K562 (cell line): ENCODE measurements at regions not wholly inside any gene's neighbourhood (a gene's known extent, or its start where the extent isn't known, plus 50 kb on each side); places are given as distances from the start of the nearest gene placed in this dataset.

Source experiments
- EGR1 ChIP-seq: fragments of 450-650 bp; conservative IDR thresholded peaks from 2 replicates; pipeline ENCODE4 v1.6.1; 2017; ENCODE audit warnings: mild to moderate bottlenecking
- KAT2B ChIP-seq: IDR thresholded peaks from one replicate; pipeline ENCODE4 v1.6.1; 2012; ENCODE audit warnings: low read depth, mild to moderate bottlenecking, control low read depth, inconsistent platforms, low read length, moderate library complexity
- MAFK ChIP-seq: IDR thresholded peaks from 2 replicates; pipeline ENCODE4 v1.6.1; 2011; ENCODE audit warnings: low read length, improper control_type of control experiment
- POLR2AphosphoS5 ChIP-seq: IDR thresholded peaks from 2 replicates; pipeline ENCODE4 v1.6.1; 2011; ENCODE audit warnings: mild to moderate bottlenecking, low read depth, low read length, moderate library complexity; ENCODE audit not compliant: control insufficient read depth, insufficient read depth
- SMC3 ChIP-seq: conservative IDR thresholded peaks from 2 replicates; pipeline ENCODE4 v1.6.1; 2011; ENCODE audit warnings: low read depth, low read length, improper control_type of control experiment; ENCODE audit not compliant: insufficient read depth
- TF ChIP-seq, protein P1 (sequence below): fragments of 250-450 bp; sonication (Bioruptor Pico); IDR thresholded peaks from 2 replicates; pipeline ENCODE4 v1.5.0; 2021

DNA sequence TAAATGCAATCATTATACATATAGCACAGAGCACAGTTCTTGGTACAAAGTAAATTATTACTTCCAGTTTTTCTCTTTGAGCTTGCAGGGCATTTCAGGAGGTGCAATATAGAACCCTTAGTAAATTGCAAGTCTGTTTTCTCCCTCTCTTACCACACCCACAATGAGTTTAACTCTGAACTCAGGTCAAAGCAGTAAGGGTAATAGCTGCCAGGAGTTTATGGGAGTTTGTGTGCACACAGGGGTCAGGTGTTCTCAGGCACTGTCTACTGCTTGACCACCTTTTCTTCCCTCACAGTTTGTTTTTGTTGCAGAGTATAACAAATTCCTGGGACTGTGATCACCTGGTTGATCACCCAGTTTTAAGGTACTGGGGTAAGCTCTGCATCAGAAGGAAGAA is 478.5 kb upstream of the TENM4 start:
- TF ChIP-seq, protein P1, sequence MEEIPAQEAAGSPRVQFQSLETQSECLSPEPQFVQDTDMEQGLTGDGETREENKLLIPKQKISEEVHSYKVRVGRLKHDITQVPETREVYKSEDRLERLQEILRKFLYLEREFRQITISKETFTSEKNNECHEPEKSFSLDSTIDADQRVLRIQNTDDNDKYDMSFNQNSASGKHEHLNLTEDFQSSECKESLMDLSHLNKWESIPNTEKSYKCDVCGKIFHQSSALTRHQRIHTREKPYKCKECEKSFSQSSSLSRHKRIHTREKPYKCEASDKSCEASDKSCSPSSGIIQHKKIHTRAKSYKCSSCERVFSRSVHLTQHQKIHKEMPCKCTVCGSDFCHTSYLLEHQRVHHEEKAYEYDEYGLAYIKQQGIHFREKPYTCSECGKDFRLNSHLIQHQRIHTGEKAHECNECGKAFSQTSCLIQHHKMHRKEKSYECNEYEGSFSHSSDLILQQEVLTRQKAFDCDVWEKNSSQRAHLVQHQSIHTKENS (CRISPR knock-in tag) = no peak
- TF ChIP-seq SMC3 (no peak), EGR1 (no peak), KAT2B (no peak), MAFK (no peak), POLR2AphosphoS5 (no peak)
